NK-92 (cell line): ENCODE measurements at regions not wholly inside any gene's neighbourhood (a gene's known extent, or its start where the extent isn't known, plus 50 kb on each side); places are given as distances from the start of the nearest gene placed in this dataset.
"Not testable (repeated sequence)": the region's sequence is repeated elsewhere in the genome, so short reads cannot be mapped to it uniquely, and the experiment has no call there.

Experiments used
- DNase-seq: peaks from one replicate; lab custom pipeline; 2025; ENCODE audit not compliant: unreplicated experiment; lab: John Stamatoyannopoulos, UW

GRCh38 chr14:71619472-71619871 lies 312.8 kb upstream of the RGS6 start:
- DNase-seq = no peak

GRCh38 chr14:71620401-71620800 lies 311.8 kb upstream of the RGS6 start:
- no peak for DNase-seq

GRCh38 chr14:71621276-71621675 lies 311.0 kb upstream of the RGS6 start:
- DNase-seq = no peak

- DNase-seq = no peak
These were observed 310.1 kb upstream of the RGS6 start for GRCh38 chr14:71621980-71622605.

- DNase-seq = no peak
These were observed 308.3 kb upstream of the RGS6 start for GRCh38 chr14:71623939-71624338.

GRCh38 chr14:71625175-71625574 lies 307.1 kb upstream of the RGS6 start:
- DNase-seq = no peak

GRCh38 chr14:71625891-71626701 lies 306.1 kb upstream of the RGS6 start:
- DNase-seq = no peak

GRCh38 chr14:71628433-71628832 lies 303.8 kb upstream of the RGS6 start:
- no peak for DNase-seq

GRCh38 chr14:71629250-71629649 lies 303.0 kb upstream of the RGS6 start:
- DNase-seq = no peak

- no peak for DNase-seq
These were observed 302.3 kb upstream of the RGS6 start for GRCh38 chr14:71629765-71630492.

GRCh38 chr14:71631030-71631429 lies 301.2 kb upstream of the RGS6 start:
- DNase-seq = not testable (repeated sequence)

- no peak for DNase-seq
These were observed 299.7 kb upstream of the RGS6 start for GRCh38 chr14:71632440-71632946.

- DNase-seq = no peak
These were observed 296.2 kb upstream of the RGS6 start for GRCh38 chr14:71636076-71636475.

- DNase-seq = no peak
These were observed 295.3 kb upstream of the RGS6 start for GRCh38 chr14:71636820-71637471.

GRCh38 chr14:71638523-71639196 lies 293.6 kb upstream of the RGS6 start:
- DNase-seq = no peak

- DNase-seq = no peak
These were observed 289.5 kb upstream of the RGS6 start for GRCh38 chr14:71642715-71643114.

- no peak for DNase-seq
These were observed 286.6 kb upstream of the RGS6 start for GRCh38 chr14:71645656-71646055.

- no peak for DNase-seq
These were observed 285.7 kb upstream of the RGS6 start for GRCh38 chr14:71646518-71646917.

- no peak for DNase-seq
These were observed 285.0 kb upstream of the RGS6 start for GRCh38 chr14:71647086-71647784.

- no peak for DNase-seq
These were observed 283.5 kb upstream of the RGS6 start for GRCh38 chr14:71648725-71649124.
